ENCODE measurements at regions not wholly inside any gene's neighbourhood (a gene's known extent, or its start where the extent isn't known, plus 50 kb on each side); places are given as distances from the start of the nearest gene placed in this dataset.

GRCh38 chr2:8028036-8028435 lies 653.8 kb upstream of the ID2 start:
- no peak for TF ChIP-seq ZNF274 (IDR thresholded peaks at IDR 0.05; ENCODE audit: low read depth, low read length)
- TF ChIP-seq SUZ12 (IDR thresholded peaks at IDR 0.05; ENCODE audit: extremely low read depth, insufficient read depth, insufficient read length): no peak

Data from NT2/D1 (cell line).